GM18508 (cell line): ENCODE measurements at regions not wholly inside any gene's neighbourhood (a gene's known extent, or its start where the extent isn't known, plus 50 kb on each side); places are given as distances from the start of the nearest gene placed in this dataset.

Experiments
- ATAC-seq: cut with Tn5 transposase; IDR thresholded peaks from one replicate; pipeline ENCODE4 v1.9.1; 2021; ENCODE audit warnings: moderate number of reproducible peaks; ENCODE audit not compliant: insufficient read depth, unreplicated experiment

DNA sequence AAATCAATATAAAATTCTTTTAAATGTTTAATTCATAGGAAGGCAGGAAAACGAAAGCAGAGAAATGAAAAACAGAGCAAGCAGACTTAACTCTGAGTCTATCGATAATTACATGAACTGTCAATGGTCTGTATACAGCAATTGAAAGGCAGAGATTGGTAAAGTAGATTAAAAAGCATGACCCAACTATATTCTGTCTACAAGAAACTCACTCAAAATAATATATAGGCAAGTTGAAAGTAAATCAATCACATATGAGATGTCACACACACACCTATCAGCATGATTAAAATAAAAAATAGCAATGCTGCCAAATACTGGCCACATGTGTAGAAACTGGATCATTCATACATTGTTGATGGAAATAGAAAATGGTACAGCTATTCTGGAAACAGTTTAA lies 136.4 kb upstream of the CYP1B1 start:
- no peak for ATAC-seq

DNA sequence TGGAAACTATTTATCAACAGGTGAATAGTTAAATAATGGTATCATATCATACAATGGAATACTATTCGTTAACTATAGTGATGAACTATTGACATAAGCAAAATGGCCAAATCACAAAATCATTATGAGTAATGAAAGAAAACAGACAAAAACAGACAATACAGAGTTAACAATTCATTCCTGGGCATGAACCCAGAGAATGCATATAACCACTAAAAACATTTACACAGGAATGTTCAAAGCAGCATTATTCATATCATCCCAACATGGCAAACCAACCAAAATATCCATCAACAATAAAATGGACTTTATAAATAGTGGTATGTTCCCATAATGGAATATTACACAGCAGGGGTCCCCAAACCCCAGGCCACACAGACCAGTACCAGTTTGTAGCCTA lies 131.2 kb upstream of the CYP1B1 start:
- no peak for ATAC-seq

DNA sequence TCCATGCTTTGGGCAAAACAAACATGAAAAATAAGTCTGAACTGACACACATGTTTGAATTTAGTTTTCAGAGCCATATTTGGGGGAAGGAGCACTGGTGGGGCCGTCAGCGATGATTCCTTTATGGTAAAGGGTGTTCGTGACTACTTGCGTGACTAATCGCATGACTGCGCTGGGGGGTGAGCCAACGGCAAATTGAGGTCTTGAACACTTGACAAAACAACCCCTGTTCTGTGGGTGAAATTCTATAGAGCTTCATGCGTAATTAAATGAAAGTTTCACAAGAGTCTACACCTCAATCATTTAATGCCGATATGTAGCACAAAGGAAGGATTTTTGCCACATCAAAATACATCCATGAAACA lies 127.5 kb upstream of the CYP1B1 start:
- ATAC-seq, result no peak

DNA sequence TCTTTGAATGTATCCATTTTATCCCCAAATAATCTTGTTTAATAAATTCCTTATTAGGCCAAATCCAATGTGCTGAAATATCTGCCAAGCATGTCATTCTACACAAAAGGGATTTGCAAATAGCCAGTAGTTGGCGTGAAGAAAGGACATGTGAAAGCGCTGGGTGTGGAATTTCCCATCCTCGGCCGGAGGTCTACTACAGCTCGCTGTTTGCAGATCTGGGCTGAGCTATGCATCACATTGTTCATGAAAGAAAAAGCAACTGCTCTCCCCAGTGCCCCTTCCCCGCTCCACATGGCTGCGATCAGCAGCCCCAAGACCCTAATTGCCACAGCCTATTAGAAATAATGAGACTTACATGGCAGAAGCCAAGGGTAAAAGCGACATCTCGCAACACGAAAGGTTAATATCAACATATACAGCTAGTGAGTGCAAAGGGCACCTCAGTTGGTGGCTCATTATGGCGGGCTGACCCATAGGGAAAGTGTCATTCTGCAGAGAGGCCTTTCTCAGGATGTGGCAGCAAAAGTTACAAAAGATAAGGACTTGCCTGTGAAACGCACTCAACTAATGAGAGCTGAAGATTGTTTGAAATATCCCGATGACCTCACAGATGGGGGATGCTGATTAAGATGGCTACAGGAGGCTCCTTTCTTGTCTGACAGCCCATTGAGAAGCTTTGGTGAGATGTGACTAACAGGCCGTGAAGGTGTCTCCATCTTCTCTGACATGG lies 126.9 kb upstream of the CYP1B1 start:
- ATAC-seq, result no peak

DNA sequence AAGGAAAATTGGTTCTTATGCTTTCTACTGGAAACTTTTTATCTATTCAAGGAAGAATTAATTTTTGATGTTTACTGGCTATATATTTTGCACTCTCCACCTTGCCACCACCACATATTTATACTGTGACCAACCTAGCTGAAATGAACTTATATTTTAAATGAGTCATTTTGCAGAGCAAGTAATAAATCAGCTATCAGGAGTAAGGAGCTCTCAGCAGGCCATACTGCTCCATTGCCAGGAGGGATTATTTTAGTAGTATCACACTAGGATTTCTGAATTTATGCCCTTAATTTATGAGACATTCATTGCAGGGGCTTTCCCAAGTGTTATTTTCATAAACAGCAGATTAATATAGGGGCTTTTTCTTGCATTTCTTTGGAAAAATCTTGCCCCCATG lies 125.8 kb upstream of the CYP1B1 start:
- ATAC-seq, result no peak

DNA sequence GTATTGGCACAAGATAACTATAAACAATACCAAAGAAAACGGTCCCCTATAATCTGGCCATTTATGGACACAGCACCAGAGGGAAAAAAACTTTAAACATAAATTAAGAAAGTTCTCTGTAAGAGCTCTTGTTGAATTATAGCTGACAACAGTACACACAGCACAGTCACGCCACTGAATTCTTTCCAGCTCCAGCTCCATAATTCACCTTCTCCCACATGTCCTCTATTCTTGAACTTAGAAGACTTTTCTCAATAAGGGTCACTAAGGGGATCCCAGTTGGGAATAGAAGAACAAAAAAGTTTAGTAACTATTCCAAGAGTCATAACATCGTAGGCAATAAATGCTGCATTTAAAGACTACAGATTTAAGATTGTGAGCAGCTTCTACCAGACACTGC lies 124.6 kb upstream of the CYP1B1 start:
- ATAC-seq, result no peak

DNA sequence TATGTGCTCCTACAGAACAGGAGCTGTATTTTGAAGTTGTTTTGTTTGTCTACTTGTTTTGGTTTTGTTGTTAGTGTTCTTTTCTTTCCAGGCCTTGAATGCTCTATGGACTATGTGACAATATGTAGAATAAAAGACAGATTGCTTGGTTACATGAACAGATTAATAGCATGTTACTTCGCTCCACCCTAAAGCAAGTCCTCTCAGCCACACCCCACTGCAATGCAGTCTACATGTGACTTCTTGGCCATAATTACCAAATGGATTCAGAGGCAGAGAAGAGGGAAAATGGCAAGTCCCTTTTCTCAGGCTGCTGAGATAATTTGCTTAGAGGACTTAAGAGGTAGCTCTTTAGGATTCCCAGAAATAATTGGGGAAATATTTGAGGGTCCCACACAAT lies 123.2 kb upstream of the CYP1B1 start:
- ATAC-seq, result no peak

DNA sequence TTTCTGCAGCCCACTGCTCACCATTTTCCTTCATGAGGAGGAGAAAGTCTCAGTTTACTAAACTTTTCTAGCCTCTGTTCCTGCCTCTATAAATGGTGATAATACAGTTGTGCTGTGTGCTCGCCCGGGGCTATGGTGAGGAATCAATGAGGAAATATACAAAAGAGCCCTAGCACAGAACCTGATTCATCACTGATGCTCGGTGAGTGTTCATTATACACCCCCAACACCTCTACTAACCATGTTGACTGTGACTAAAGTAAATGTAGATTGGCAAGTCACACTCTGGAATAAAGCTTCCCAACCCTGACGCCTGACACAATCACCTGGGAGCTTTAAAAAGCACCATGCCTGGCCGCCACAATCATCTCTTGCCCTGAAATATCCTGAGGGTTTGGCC lies 118.8 kb upstream of the CYP1B1 start:
- ATAC-seq, result no peak

DNA sequence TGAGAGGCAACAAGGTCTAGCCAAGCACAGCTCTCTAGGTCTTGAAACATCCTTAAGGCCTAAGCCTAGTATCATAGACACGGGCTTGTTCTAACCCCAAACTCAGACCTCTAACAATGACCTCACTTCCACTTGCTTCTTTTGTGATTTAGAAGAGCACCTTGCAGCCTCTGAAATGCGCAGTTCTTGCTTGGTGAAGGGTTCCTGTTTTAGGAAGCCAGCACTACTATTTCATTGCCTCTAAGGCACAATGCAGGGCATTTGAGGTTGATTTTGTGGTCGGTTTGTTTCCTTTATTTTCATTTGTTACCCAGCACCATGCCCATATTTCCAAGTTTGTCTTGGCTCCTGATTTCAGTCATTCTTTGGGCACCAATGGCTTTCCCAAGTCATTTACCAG lies 117.0 kb upstream of the CYP1B1 start:
- no peak for ATAC-seq

DNA sequence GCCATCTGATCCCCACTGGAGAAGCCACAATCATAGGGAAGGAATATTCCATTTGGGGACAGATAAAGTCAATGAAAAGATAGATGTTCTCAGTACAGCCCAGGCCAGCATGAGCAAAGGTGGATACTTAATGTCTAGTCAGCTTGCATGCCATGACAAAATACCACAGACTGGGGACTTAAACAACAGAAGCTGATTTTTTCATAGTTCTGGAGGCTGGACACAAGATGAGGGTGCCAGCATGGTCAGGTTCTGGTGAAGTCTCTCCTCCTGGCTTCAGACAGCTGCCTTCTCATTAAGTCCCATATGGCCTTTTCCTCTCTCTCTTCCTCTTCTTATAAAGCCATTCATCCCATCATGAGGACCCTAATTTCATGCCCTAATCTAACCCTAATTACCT lies 116.1 kb upstream of the CYP1B1 start:
- ATAC-seq, result no peak

DNA sequence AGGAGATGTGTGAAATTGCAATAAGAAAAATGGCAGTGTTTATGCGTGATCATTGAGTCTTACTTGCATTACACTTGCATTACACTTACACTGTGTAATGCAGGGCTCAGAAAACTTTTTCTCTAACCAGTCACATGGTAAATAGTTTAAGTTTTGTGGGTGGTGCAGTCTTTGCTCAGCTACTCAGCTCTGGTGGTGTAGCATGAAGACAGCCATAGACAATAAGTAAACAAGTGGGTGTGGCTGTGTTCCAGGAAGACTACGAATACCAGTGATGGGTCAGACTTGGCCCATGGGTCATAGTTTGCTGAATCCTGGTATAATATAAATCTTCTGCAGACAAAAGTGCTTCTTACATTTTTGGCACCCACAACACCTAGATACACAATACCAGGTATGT lies 115.6 kb upstream of the CYP1B1 start:
- ATAC-seq, result no peak

DNA sequence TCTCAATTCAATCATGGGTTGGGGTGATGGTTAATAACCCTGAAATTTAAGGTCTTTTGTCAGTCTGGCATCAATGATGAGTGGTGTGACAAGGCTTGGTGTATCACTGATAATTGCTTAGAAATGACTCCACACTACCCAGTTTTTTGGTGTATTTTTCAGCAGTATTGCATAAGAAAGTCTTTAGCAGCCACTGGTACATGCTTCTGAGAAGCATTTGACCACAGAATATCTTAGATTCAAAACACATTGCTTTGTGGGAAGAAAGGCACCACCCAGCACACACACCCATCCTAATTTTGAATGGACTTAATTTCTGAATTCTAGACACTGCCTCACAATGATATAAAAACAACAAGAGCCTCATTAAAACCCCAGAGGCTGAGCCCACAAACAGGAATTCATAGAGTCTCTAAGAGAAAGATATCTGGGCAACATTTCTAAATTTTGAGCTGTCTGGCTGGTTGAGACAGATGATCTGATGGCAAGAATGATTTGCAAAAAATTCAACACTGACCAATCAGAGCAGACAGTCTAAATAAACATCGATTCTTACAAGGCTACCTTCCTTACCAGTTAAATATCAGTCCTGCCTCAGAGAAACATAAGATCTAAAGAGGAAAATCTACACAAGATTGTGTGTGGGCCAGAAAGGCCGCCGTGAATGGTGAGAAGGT lies 114.7 kb upstream of the CYP1B1 start:
- ATAC-seq, result no peak

DNA sequence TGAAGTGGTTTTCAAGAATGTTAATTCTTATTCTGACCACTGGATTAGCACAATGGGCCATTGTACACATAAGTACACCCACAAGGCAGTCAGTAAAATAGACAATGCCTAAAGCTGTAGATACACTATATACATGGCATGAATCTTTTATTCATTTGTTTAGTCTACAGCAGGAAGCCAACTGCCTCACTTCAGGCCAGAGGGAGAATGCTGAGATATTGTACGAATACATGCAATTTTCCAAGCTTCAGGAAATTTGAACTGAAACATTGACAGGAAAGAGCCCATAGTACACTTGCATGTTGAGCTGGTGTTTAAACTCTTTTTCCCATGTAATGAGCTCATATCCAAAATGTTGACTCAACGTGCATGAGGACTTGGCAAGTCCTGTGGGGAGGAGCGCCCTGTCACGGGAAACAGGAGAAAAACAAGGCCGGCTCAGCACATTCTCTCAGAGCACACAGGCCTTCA lies 111.6 kb upstream of the CYP1B1 start:
- no peak for ATAC-seq

DNA sequence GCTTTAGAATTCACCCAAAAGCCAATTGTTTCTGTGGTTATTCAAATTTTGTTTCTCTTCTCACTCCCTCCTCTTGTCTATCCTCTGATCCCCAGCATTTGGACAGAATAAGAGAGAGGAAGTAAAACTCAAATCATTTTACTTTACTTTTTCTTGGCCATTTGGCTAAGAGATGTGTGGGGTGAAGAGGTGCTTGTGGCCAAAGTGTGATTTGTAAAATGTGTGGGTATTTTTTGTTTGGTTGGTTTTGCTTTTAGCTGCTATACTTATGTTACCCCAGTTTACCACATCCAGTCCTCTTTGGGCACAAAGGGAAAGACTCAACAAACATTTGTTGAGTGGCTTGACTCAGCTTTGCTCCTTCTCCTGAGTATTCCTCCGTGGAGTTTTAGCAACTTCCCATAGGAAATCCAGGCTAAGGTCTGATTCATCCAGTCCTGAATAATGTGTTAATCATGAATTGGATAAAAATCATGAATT lies 109.1 kb upstream of the CYP1B1 start:
- ATAC-seq, result peak; percentile 87

DNA sequence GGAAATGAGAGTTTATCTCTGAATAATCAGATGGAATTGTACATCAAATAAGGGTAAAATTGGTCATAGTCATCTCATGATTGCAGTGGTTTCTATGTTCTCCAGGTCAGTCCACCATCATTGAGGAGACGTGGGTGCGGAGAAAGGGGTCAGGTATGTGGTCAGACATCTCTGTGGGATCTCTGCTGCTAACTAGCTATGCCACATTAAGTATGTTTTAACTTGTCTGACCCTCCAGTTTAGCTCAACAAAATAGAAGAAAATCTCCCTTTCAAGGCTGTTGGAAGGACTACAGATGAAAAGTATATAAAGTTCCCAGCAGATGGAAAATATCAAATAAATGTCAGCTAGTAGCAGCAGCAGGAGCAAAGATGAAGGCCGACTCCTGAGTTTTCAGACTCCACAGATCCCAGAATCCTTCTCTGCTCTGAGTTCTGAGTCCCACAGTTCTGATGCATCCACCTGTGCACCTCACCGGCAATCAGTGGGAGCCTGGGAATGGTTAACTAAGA lies 106.6 kb upstream of the CYP1B1 start:
- ATAC-seq, result no peak

DNA sequence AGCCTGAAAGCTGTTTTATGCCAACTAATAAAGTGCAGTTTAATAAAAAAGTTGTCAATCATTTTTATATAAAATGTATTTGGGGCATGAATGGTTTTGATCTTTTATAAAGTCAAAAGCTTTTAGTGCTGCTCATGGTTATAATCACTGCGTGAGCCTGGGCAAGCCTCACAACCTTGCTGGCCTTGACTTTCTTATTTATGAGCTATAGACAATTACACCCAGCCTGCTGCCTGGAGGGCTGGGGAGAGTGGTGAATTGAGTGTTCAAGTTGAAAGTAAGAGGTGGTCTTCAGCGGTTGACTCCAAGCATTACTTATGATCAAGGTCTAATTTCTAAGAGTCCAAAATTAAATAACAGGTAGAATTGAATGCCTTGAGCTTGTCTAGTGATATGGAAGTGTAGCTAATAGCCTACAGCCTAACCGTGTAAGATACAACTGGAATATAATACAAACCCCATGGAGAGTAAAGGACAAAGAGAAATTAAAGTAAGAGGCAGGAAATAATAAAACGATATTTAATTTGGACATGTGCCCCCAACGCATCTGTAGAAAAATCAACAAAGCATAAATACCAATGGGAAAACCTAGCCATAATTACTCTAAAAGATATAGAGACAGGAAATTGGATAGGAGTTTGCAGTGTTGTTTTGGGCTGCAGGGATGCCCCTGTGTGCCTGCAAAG lies 106.0 kb upstream of the CYP1B1 start:
- ATAC-seq, result no peak

DNA sequence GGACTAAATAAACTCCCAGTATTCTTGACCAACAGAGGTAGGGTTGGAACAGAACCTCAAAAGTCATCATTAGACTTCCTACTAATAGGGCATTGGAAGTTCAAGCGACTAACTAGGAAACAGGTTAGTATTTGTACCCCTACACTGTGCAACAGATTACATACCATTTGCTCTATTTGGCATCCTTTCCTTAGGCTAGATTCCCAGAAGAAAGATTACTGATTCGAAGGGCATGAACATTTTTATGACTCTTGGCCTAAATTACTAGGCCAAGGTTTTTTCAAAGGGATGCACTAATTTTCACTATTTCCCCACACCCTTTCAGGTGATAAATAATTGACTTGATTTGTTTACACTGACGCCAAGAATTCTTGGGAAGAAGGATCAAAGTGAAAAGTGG lies 104.8 kb upstream of the CYP1B1 start:
- no peak for ATAC-seq

DNA sequence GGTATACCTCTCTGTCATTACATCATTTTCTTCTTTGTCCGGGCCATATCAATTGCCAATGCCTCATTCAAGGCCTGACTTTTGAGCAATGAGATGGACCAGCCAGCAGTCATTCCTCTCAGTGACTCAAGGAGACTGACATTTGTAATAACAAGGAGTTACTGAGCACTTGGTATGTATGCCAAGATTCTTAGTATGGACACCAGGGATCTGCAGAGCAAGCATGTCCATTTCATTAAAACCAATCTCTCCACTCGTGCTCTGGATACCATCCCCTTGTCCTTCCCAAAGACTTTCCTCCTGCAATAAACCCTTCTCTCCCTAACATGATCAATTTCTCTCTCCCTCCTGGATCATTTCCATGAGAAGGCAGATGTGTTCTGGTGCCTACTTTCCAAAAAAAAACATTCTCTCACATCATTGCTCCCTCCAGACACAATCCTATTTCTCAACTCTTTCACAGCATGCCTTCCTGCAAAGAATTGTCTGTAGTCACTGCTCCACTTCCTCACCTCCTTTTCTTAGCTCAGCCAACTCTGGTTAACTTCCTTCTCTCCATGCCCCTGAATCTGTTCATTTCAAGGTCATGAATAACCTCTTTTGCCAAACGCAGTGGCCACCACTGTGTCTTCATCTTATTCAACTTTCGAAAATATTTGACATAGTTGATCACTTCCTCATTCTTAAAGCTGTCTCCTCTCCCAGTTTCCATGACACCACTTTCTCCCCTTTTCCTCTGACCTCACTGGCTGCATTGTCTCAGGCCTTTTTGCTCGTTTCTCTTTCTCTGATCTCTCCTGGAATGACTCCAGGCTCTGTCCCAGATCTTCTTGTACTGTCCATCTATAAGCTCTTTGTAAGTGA lies 102.8 kb upstream of the CYP1B1 start:
- peak; percentile 53 for ATAC-seq

DNA sequence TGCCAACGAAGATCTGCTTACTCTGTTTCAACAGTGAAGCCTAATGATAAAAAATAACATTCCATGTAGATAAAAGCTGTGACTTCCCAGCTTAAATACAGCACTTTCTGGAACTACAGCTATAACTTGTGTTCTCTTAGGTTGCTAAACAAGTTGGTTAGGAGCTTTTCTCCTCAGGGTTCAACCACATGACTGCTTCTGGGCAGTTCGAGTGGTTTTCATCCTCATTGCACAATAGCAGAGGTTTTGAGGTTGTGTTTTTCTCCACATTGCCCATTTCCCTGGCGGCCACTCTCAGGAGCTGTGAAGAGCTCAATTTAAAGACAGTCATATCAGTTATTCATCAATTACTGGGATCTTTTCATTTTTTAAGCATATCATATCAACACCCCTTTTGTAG lies 102.2 kb upstream of the CYP1B1 start:
- no peak for ATAC-seq

DNA sequence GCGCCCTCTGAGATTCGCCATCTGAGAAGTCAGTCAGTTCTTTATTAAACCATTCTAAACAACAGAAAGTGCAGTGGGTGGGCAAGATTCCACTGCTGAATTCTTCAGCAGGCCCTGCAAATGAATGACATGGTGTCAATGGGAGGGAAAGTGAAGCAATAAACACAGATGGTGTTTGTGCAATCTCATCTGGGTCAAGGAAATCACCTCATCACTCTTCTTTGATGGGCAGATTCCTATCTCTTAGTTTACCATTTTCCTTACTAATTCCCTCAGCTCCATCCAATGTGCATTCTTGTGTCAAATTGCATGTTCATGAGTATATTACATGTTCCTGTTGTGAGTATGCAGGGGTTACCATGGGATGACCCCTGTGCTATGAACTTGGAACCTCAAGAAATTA lies 100.7 kb upstream of the CYP1B1 start:
- no peak for ATAC-seq
